GM18873 (cell line): ENCODE measurements at regions not wholly inside any gene's neighbourhood (a gene's known extent, or its start where the extent isn't known, plus 50 kb on each side); places are given as distances from the start of the nearest gene placed in this dataset.
"Not testable (repeated sequence)": the region's sequence is repeated elsewhere in the genome, so short reads cannot be mapped to it uniquely, and the experiment has no call there.

Source experiments
- ATAC-seq: cut with Tn5 transposase; IDR thresholded peaks from one replicate; pipeline ENCODE4 v1.9.1; 2021; ENCODE audit warnings: mild to moderate bottlenecking, moderate library complexity, moderate number of reproducible peaks; ENCODE audit not compliant: unreplicated experiment, low FRiP score

- ATAC-seq = no peak
Observed at GRCh38 chr3:35393901-35394799, 245.2 kb upstream of the ARPP21 start.

- no peak for ATAC-seq
Observed at GRCh38 chr3:35394905-35395304, 244.4 kb upstream of the ARPP21 start.

GRCh38 chr3:35401671-35402070, 237.7 kb upstream of the ARPP21 start:
- ATAC-seq = no peak

- ATAC-seq = no peak
Observed at GRCh38 chr3:35404571-35404970, 234.8 kb upstream of the ARPP21 start.

- ATAC-seq = no peak
Observed at GRCh38 chr3:35408882-35409281, 230.4 kb upstream of the ARPP21 start.

GRCh38 chr3:35409991-35410390, 229.3 kb upstream of the ARPP21 start:
- no peak for ATAC-seq

- ATAC-seq = no peak
Observed at GRCh38 chr3:35413483-35413882, 225.8 kb upstream of the ARPP21 start.

- no peak for ATAC-seq
Observed at GRCh38 chr3:35417080-35417479, 222.2 kb upstream of the ARPP21 start.

- ATAC-seq = no peak
Observed at GRCh38 chr3:35422101-35422500, 217.2 kb upstream of the ARPP21 start.

GRCh38 chr3:35422836-35423601, 216.3 kb upstream of the ARPP21 start:
- no peak for ATAC-seq

- ATAC-seq = no peak
Observed at GRCh38 chr3:35426366-35426958, 212.9 kb upstream of the ARPP21 start.

- ATAC-seq = no peak
Observed at GRCh38 chr3:35437381-35437780, 201.9 kb upstream of the ARPP21 start.

- ATAC-seq = no peak
Observed at GRCh38 chr3:35438101-35438500, 201.2 kb upstream of the ARPP21 start.

GRCh38 chr3:35439663-35440062, 199.7 kb upstream of the ARPP21 start:
- ATAC-seq = no peak

- ATAC-seq = no peak
Observed at GRCh38 chr3:35440826-35441225, 198.5 kb upstream of the ARPP21 start.

- ATAC-seq = no peak
Observed at GRCh38 chr3:35446896-35447295, 192.4 kb upstream of the ARPP21 start.

GRCh38 chr3:35448121-35448520, 191.2 kb upstream of the ARPP21 start:
- no peak for ATAC-seq

GRCh38 chr3:35448681-35449080, 190.6 kb upstream of the ARPP21 start:
- ATAC-seq = no peak

GRCh38 chr3:35454819-35455218, 184.5 kb upstream of the ARPP21 start:
- not testable (repeated sequence) for ATAC-seq

- no peak for ATAC-seq
Observed at GRCh38 chr3:35473956-35474355, 165.4 kb upstream of the ARPP21 start.

- ATAC-seq = not testable (repeated sequence)
Observed at GRCh38 chr3:35482566-35482965, 156.8 kb upstream of the ARPP21 start.
